ENCODE measurements at regions not wholly inside any gene's neighbourhood (a gene's known extent, or its start where the extent isn't known, plus 50 kb on each side); places are given as distances from the start of the nearest gene placed in this dataset.

DNA sequence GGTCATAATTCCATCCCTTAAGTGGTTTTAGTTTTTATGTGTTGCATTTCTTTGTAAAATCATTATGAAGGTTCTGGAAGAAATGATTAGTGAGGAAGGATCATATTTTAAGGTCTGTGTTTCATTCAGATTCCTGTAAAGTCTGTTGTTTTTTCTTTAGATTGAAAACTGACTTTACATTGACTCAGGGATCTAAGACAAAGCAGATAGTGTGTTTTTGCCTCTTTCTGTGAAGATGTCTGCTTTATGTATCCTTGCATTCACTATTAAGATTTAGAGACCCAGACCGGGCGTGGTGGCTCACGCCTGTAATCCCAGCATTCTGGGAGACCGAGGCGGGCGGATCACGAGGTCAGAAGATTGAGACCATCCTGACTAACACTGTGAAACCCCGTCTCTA lies 225.7 kb downstream of the SAMD5 start:
- no peak overlapping the region for H2BK15ac ChIP-seq (replicated peaks; ENCODE audit: low read depth)
- H3K18ac ChIP-seq (ENCODE audit: low read length), result no peak overlapping the region
- no peak overlapping the region for H4K5ac ChIP-seq (ENCODE audit: low read length)
- H3K79me1 ChIP-seq (ENCODE audit: low read length), result no peaks in the 10 kb centered on the region
- DNase-seq, result no peak
- WGBS (ENCODE audit: extremely low coverage, insufficient coverage, low lambda C conversion rate), result no CpG with 5 or more reads among the region's 8 CpGs
- no peak overlapping the region for H3K27ac ChIP-seq (ENCODE audit: low read depth, low read length)
- no peaks in the 10 kb centered on the region for H3K36me3 ChIP-seq (ENCODE audit: control insufficient read depth, insufficient read depth, low read length)
- H3K79me2 ChIP-seq (ENCODE audit: control insufficient read depth, insufficient read depth, low read length), result no peaks in the 10 kb centered on the region
- no peak overlapping the region for H2BK120ac ChIP-seq (ENCODE audit: low read depth, low read length)
- H3K23ac ChIP-seq (ENCODE audit: low read length), result no peak overlapping the region
- H4K8ac ChIP-seq (ENCODE audit: low read depth, low read length), result no peak overlapping the region
- H2AK5ac ChIP-seq (ENCODE audit: low read length), result no peak overlapping the region
- H3K4me2 ChIP-seq (ENCODE audit: low read length), result no peak overlapping the region
- H3K27me3 ChIP-seq (ENCODE audit: insufficient read depth, low read length, poor library complexity), result no peaks in the 10 kb centered on the region
- no peak overlapping the region for H3K9ac ChIP-seq (ENCODE audit: low read length)
- no peak overlapping the region for H3K4me3 ChIP-seq (ENCODE audit: low read length)
- no peak overlapping the region for H2BK5ac ChIP-seq (ENCODE audit: low read length)
- no peak overlapping the region for H3K56ac ChIP-seq (ENCODE audit: low read length)
- H3K4me1 ChIP-seq (ENCODE audit: control insufficient read depth, low read depth, low read length), result no peaks in the 10 kb centered on the region
- no peak overlapping the region for H3K4ac ChIP-seq (ENCODE audit: low read depth, low read length)

DNA sequence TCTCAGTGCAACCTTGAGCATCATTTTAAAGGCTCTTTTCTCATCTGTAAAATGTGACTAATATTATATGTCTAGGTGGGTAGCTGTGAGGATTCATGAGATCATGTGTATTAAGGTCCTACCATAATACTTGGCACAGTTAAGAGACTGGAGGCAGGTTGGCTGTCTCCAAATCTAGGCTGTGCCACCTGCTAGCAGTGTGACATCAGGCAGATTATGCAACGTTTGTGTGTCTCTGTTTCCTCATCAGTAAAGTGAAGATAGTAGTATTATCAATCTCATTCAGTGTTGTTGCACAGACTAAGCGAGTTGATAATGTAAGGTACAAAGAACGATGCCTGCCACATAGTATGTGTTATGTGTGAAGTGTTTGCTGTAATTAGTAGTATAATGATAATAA lies 227.4 kb downstream of the SAMD5 start:
- Histone ChIP-seq H3K79me1 (ENCODE audit: low read length) (no peaks in the 10 kb centered on the region), H3K79me2 (ENCODE audit: control insufficient read depth, insufficient read depth, low read length) (no peaks in the 10 kb centered on the region), H2BK120ac (ENCODE audit: low read depth, low read length) (no peak overlapping the region), H4K8ac (ENCODE audit: low read depth, low read length) (no peak overlapping the region), H3K9ac (ENCODE audit: low read length) (no peak overlapping the region), H3K56ac (ENCODE audit: low read length) (no peak overlapping the region), H3K4ac (ENCODE audit: low read depth, low read length) (no peak overlapping the region), H2BK5ac (ENCODE audit: low read length) (no peak overlapping the region), H2BK15ac (replicated peaks; ENCODE audit: low read depth) (no peak overlapping the region), H3K27ac (ENCODE audit: low read depth, low read length) (no peak overlapping the region), H3K4me1 (ENCODE audit: control insufficient read depth, low read depth, low read length) (no peaks in the 10 kb centered on the region), H3K23ac (ENCODE audit: low read length) (no peak overlapping the region), H3K27me3 (ENCODE audit: insufficient read depth, low read length, poor library complexity) (no peaks in the 10 kb centered on the region), H3K4me2 (ENCODE audit: low read length) (no peak overlapping the region), H4K5ac (ENCODE audit: low read length) (no peak overlapping the region), H3K4me3 (ENCODE audit: low read length) (no peak overlapping the region), H2AK5ac (ENCODE audit: low read length) (no peak overlapping the region), H3K36me3 (ENCODE audit: control insufficient read depth, insufficient read depth, low read length) (no peaks in the 10 kb centered on the region), H3K18ac (ENCODE audit: low read length) (no peak overlapping the region)
- no peak for DNase-seq
- WGBS (ENCODE audit: extremely low coverage, insufficient coverage, low lambda C conversion rate), result no CpG with 5 or more reads among the region's 3 CpGs

DNA sequence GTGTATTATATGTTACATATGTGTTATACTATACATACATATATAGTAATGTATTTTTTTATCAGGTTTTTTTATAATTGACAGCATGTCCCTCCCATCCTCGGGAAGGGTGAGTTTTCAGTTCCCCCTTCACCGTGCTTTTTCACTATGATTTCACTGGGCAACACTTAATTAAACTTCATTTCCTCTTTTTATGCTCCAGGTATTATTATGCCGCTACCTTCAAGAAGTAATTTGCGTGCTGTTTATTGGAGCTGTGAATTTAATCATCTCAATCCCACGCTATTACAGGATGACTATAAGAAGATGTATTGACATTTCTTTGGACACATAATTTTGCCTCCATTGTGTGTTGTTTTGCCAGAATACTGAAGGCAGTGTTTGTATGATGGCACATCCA lies 228.6 kb downstream of the SAMD5 start:
- no peak for DNase-seq
- Histone ChIP-seq H2BK120ac (ENCODE audit: low read depth, low read length) (no peak overlapping the region), H4K5ac (ENCODE audit: low read length) (no peak overlapping the region), H3K79me2 (ENCODE audit: control insufficient read depth, insufficient read depth, low read length) (no peaks in the 10 kb centered on the region), H3K4me3 (ENCODE audit: low read length) (no peak overlapping the region), H2BK5ac (ENCODE audit: low read length) (no peak overlapping the region), H3K79me1 (ENCODE audit: low read length) (no peaks in the 10 kb centered on the region), H3K27ac (ENCODE audit: low read depth, low read length) (no peak overlapping the region), H2AK5ac (ENCODE audit: low read length) (no peak overlapping the region), H3K56ac (ENCODE audit: low read length) (no peak overlapping the region), H3K36me3 (ENCODE audit: control insufficient read depth, insufficient read depth, low read length) (no peaks in the 10 kb centered on the region), H3K9ac (ENCODE audit: low read length) (no peak overlapping the region), H2BK15ac (replicated peaks; ENCODE audit: low read depth) (no peak overlapping the region), H3K27me3 (ENCODE audit: insufficient read depth, low read length, poor library complexity) (no peaks in the 10 kb centered on the region), H3K4ac (ENCODE audit: low read depth, low read length) (no peak overlapping the region), H3K23ac (ENCODE audit: low read length) (no peak overlapping the region), H4K8ac (ENCODE audit: low read depth, low read length) (no peak overlapping the region), H3K4me1 (ENCODE audit: control insufficient read depth, low read depth, low read length) (no peaks in the 10 kb centered on the region), H3K18ac (ENCODE audit: low read length) (no peak overlapping the region), H3K4me2 (ENCODE audit: low read length) (no peak overlapping the region)
- WGBS (ENCODE audit: extremely low coverage, insufficient coverage, low lambda C conversion rate), result no CpG with 5 or more reads among the region's 5 CpGs

DNA sequence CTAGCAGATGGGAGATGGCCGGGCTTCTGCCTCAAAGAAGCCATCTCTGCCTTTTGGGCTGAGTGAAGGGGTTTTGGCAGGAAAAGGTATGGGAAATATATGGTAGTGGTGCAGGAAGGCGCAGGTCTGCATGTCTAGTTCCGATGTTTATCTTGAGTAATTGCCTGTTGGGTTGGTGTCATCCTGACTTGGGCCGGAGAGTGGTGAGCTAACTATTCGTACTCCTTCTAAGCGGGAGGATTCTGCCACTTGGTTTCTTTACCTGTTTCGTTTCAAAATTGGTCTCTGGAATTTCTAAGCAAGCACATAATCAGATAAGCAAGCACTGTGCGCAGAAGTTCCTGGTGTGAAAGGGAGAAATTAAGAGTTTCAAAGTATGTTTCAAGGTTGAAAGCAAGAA lies 229.6 kb downstream of the SAMD5 start:
- H3K18ac ChIP-seq (ENCODE audit: low read length), result no peak overlapping the region
- no peaks in the 10 kb centered on the region for H3K79me1 ChIP-seq (ENCODE audit: low read length)
- no peak overlapping the region for H2BK15ac ChIP-seq (replicated peaks; ENCODE audit: low read depth)
- no peak overlapping the region for H3K56ac ChIP-seq (ENCODE audit: low read length)
- no CpG with 5 or more reads among the region's 8 CpGs for WGBS (ENCODE audit: extremely low coverage, insufficient coverage, low lambda C conversion rate)
- no peak overlapping the region for H3K4ac ChIP-seq (ENCODE audit: low read depth, low read length)
- no peak overlapping the region for H3K27ac ChIP-seq (ENCODE audit: low read depth, low read length)
- no peak overlapping the region for H4K8ac ChIP-seq (ENCODE audit: low read depth, low read length)
- H3K4me3 ChIP-seq (ENCODE audit: low read length), result no peak overlapping the region
- no peaks in the 10 kb centered on the region for H3K79me2 ChIP-seq (ENCODE audit: control insufficient read depth, insufficient read depth, low read length)
- no peak overlapping the region for H3K9ac ChIP-seq (ENCODE audit: low read length)
- no peak overlapping the region for H3K23ac ChIP-seq (ENCODE audit: low read length)
- no peak overlapping the region for H2BK120ac ChIP-seq (ENCODE audit: low read depth, low read length)
- no peaks in the 10 kb centered on the region for H3K27me3 ChIP-seq (ENCODE audit: insufficient read depth, low read length, poor library complexity)
- no peaks in the 10 kb centered on the region for H3K4me1 ChIP-seq (ENCODE audit: control insufficient read depth, low read depth, low read length)
- no peaks in the 10 kb centered on the region for H3K36me3 ChIP-seq (ENCODE audit: control insufficient read depth, insufficient read depth, low read length)
- DNase-seq, result no peak
- H2BK5ac ChIP-seq (ENCODE audit: low read length), result no peak overlapping the region
- H2AK5ac ChIP-seq (ENCODE audit: low read length), result no peak overlapping the region
- no peak overlapping the region for H4K5ac ChIP-seq (ENCODE audit: low read length)
- H3K4me2 ChIP-seq (ENCODE audit: low read length), result no peak overlapping the region

DNA sequence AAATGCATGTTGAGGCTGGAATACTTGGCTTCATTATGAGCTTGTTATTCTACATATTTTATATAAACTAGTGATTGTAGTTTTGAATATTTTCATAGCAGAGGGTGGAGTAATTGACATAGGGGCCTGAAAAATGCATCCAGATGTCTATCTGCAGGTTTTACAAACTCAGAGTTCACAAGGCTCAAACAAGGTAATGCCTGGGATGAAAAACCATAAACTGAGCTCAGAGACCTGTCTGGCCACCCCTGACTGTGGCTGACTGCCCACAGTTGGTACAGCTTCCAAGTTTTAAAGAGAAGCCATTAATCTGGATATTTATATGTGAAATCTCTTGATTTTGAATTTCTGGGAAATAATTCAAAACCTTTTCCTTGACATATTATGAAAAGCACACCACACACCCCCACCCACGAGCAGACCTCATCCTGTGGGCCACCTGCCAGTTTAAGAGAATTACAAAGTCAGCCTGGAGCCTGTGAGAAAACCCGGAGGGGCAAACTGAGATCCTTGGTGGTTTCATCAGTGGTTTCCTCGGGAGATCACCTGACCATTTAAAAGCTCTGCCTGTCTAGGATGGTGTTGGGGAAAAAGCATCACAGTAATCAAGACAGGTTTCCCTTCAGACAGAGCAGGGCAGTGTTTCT lies 230.1 kb downstream of the SAMD5 start:
- Histone ChIP-seq H4K5ac (ENCODE audit: low read length) (no peak overlapping the region), H3K4ac (ENCODE audit: low read depth, low read length) (no peak overlapping the region), H3K4me1 (ENCODE audit: control insufficient read depth, low read depth, low read length) (no peaks in the 10 kb centered on the region), H3K27ac (ENCODE audit: low read depth, low read length) (no peak overlapping the region), H3K56ac (ENCODE audit: low read length) (no peak overlapping the region), H4K8ac (ENCODE audit: low read depth, low read length) (no peak overlapping the region), H2AK5ac (ENCODE audit: low read length) (no peak overlapping the region), H3K36me3 (ENCODE audit: control insufficient read depth, insufficient read depth, low read length) (no peaks in the 10 kb centered on the region), H3K4me3 (ENCODE audit: low read length) (no peak overlapping the region), H2BK120ac (ENCODE audit: low read depth, low read length) (no peak overlapping the region), H3K23ac (ENCODE audit: low read length) (no peak overlapping the region), H3K27me3 (ENCODE audit: insufficient read depth, low read length, poor library complexity) (no peaks in the 10 kb centered on the region), H2BK5ac (ENCODE audit: low read length) (no peak overlapping the region), H3K79me2 (ENCODE audit: control insufficient read depth, insufficient read depth, low read length) (no peaks in the 10 kb centered on the region), H3K18ac (ENCODE audit: low read length) (no peak overlapping the region), H3K79me1 (ENCODE audit: low read length) (no peaks in the 10 kb centered on the region), H2BK15ac (replicated peaks; ENCODE audit: low read depth) (no peak overlapping the region), H3K9ac (ENCODE audit: low read length) (no peak overlapping the region), H3K4me2 (ENCODE audit: low read length) (no peak overlapping the region)
- WGBS (ENCODE audit: extremely low coverage, insufficient coverage, low lambda C conversion rate), result no CpG with 5 or more reads among the region's 3 CpGs
- no peak for DNase-seq

DNA sequence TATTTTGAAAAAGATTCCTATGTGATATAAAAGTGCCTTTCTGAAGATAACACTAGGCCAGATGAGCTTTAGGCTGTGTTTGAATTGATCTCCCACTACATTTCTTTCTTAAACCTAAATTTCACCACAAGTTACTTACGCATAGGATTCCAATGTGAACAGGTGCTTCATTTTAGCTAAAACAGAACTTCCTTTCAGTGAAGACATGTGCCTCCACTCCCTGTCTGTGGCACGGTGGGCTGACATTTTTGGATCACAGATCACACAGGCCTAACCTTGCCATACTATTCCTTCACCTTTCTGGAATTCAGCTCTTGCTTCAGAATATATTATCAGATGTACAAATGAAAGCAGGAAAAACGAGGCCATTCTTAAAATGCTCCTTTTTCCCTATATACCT lies 231.8 kb downstream of the SAMD5 start:
- H4K8ac ChIP-seq (ENCODE audit: low read depth, low read length), result no peak overlapping the region
- no peak overlapping the region for H3K9ac ChIP-seq (ENCODE audit: low read length)
- H3K27me3 ChIP-seq (ENCODE audit: insufficient read depth, low read length, poor library complexity), result no peaks in the 10 kb centered on the region
- no peak for DNase-seq
- H3K4me3 ChIP-seq (ENCODE audit: low read length), result no peak overlapping the region
- H4K5ac ChIP-seq (ENCODE audit: low read length), result no peak overlapping the region
- no peak overlapping the region for H2AK5ac ChIP-seq (ENCODE audit: low read length)
- H2BK5ac ChIP-seq (ENCODE audit: low read length), result no peak overlapping the region
- no peaks in the 10 kb centered on the region for H3K4me1 ChIP-seq (ENCODE audit: control insufficient read depth, low read depth, low read length)
- H3K79me1 ChIP-seq (ENCODE audit: low read length), result no peaks in the 10 kb centered on the region
- H3K18ac ChIP-seq (ENCODE audit: low read length), result no peak overlapping the region
- H3K23ac ChIP-seq (ENCODE audit: low read length), result no peak overlapping the region
- no peak overlapping the region for H3K4ac ChIP-seq (ENCODE audit: low read depth, low read length)
- H2BK120ac ChIP-seq (ENCODE audit: low read depth, low read length), result no peak overlapping the region
- no peak overlapping the region for H3K56ac ChIP-seq (ENCODE audit: low read length)
- H3K36me3 ChIP-seq (ENCODE audit: control insufficient read depth, insufficient read depth, low read length), result no peaks in the 10 kb centered on the region
- H3K4me2 ChIP-seq (ENCODE audit: low read length), result no peak overlapping the region
- no CpG with 5 or more reads among the region's 3 CpGs for WGBS (ENCODE audit: extremely low coverage, insufficient coverage, low lambda C conversion rate)
- H2BK15ac ChIP-seq (replicated peaks; ENCODE audit: low read depth), result no peak overlapping the region
- no peak overlapping the region for H3K27ac ChIP-seq (ENCODE audit: low read depth, low read length)
- no peaks in the 10 kb centered on the region for H3K79me2 ChIP-seq (ENCODE audit: control insufficient read depth, insufficient read depth, low read length)
